Stimulated activated CD4-positive, alpha-beta T cell treated with anti-CD3 and anti-CD28 coated beads, Interleukin-1b, Interleukin-23, amount 100 ng/mL, for 1 hour (primary cell): ENCODE measurements at regions not wholly inside any gene's neighbourhood (a gene's known extent, or its start where the extent isn't known, plus 50 kb on each side); places are given as distances from the start of the nearest gene placed in this dataset.

Source experiments
- DNase-seq, 2 donors: peaks; one replicate each; pipeline ENCODE4 v3.0.0-alpha.2; 2020; ENCODE audit warnings: low read depth in 2 of 2

GRCh38 chr2:76318848-76319360 is 608.2 kb upstream of the GCFC2 start:
- no peak for DNase-seq

GRCh38 chr2:76316691-76317090 is 606.0 kb upstream of the GCFC2 start:
- no peak for DNase-seq

GRCh38 chr2:76314271-76315020 is 603.7 kb upstream of the GCFC2 start:
- no peak for DNase-seq

- no peak for DNase-seq
Observed at GRCh38 chr2:76312236-76312635, 601.5 kb upstream of the GCFC2 start.

- no peak for DNase-seq
Observed at GRCh38 chr2:76311728-76312127, 601.0 kb upstream of the GCFC2 start.

GRCh38 chr2:76310894-76311633 is 600.3 kb upstream of the GCFC2 start:
- DNase-seq = no peak

GRCh38 chr2:76307495-76307894 is 596.8 kb upstream of the GCFC2 start:
- no peak for DNase-seq

- DNase-seq = no peak
Observed at GRCh38 chr2:76298041-76298440, 587.3 kb upstream of the GCFC2 start.

- no peak for DNase-seq
Observed at GRCh38 chr2:76296438-76296837, 585.7 kb upstream of the GCFC2 start.

- no peak for DNase-seq
Observed at GRCh38 chr2:76295762-76296161, 585.0 kb upstream of the GCFC2 start.

- DNase-seq = no peak
Observed at GRCh38 chr2:76288598-76288997, 577.9 kb upstream of the GCFC2 start.

GRCh38 chr2:76288146-76288545 is 577.4 kb upstream of the GCFC2 start:
- no peak for DNase-seq

GRCh38 chr2:76283350-76283749 is 572.6 kb upstream of the GCFC2 start:
- DNase-seq = no peak

- no peak for DNase-seq
Observed at GRCh38 chr2:76281156-76281841, 570.6 kb upstream of the GCFC2 start.

GRCh38 chr2:76280686-76281085 is 570.0 kb upstream of the GCFC2 start:
- no peak for DNase-seq

- DNase-seq = no peak
Observed at GRCh38 chr2:76279142-76279541, 568.4 kb upstream of the GCFC2 start.

- no peak for DNase-seq
Observed at GRCh38 chr2:76275788-76276187, 565.1 kb upstream of the GCFC2 start.

- no peak for DNase-seq
Observed at GRCh38 chr2:76274676-76275075, 564.0 kb upstream of the GCFC2 start.

- DNase-seq = no peak
Observed at GRCh38 chr2:76274160-76274559, 563.4 kb upstream of the GCFC2 start.

GRCh38 chr2:76270096-76270710 is 559.5 kb upstream of the GCFC2 start:
- DNase-seq = no peak

GRCh38 chr2:76268902-76269620 is 558.3 kb upstream of the GCFC2 start:
- no peak for DNase-seq
